ENCODE measurements at regions not wholly inside any gene's neighbourhood (a gene's known extent, or its start where the extent isn't known, plus 50 kb on each side); places are given as distances from the start of the nearest gene placed in this dataset.

DNA sequence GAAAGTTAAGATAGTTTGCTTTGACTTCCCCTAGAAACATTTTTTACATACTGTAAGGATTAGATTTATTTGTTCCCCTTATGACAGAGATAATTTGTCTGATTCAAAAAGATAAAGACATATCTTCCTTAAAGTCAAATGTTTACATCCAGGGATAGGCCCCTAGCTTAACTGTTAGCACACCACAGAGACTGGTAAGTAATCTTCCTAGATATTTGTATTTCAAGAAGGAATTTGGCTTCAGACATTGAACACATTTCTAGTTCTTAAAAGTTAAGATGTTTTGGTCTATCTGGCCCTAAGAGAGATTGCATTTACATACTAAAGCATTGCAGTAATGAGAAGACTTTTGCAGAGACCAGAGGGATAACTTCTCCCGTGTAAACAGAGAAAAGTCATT is 1201.1 kb upstream of the GJE1 start:
- Histone ChIP-seq H3K27ac (no peak overlapping the region), H3K27me3 (no peaks in the 10 kb centered on the region), H3K4me1 (no peaks in the 10 kb centered on the region), H3K36me3 (no peaks in the 10 kb centered on the region), H3K4me3 (no peak overlapping the region), H3K9me3 (no peaks in the 10 kb centered on the region)
- intact Hi-C loops (cut with DNase I), result no loop called here
- TF ChIP-seq, protein P1, sequence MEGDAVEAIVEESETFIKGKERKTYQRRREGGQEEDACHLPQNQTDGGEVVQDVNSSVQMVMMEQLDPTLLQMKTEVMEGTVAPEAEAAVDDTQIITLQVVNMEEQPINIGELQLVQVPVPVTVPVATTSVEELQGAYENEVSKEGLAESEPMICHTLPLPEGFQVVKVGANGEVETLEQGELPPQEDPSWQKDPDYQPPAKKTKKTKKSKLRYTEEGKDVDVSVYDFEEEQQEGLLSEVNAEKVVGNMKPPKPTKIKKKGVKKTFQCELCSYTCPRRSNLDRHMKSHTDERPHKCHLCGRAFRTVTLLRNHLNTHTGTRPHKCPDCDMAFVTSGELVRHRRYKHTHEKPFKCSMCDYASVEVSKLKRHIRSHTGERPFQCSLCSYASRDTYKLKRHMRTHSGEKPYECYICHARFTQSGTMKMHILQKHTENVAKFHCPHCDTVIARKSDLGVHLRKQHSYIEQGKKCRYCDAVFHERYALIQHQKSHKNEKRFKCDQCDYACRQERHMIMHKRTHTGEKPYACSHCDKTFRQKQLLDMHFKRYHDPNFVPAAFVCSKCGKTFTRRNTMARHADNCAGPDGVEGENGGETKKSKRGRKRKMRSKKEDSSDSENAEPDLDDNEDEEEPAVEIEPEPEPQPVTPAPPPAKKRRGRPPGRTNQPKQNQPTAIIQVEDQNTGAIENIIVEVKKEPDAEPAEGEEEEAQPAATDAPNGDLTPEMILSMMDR (IDR thresholded peaks at IDR 0.05), result no peak
- TF ChIP-seq POLR2A (IDR thresholded peaks at IDR 0.05), result no peak
- whole genome bisulfite sequencing, 2 donors, result 67 to 73% methylated on average over 1 of the region's 1 CpG
- no peak for DNase-seq

DNA sequence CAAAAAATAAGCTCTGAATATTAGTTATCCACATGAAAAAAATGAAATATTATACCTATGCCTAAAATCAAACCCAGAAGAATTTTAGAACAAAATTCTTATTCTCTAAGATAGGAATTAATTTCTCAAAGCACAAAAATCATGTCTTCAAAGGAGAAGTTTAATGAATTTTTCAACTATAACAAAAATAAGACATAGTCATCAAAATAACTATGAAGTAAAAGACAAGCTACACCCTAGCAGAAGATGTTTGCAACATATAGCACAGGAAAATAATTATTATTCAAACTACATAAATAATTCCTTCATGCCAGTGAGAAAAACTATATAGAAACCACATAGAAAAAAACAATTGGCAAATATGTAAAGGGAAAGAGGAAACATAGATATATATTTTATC is 1203.6 kb upstream of the GJE1 start:
- Histone ChIP-seq H3K27me3 (no peaks in the 10 kb centered on the region), H3K4me3 (no peak overlapping the region), H3K27ac (no peak overlapping the region), H3K36me3 (no peaks in the 10 kb centered on the region), H3K9me3 (no peaks in the 10 kb centered on the region), H3K4me1 (no peaks in the 10 kb centered on the region)
- no peak for TF ChIP-seq POLR2A (IDR thresholded peaks at IDR 0.05)
- TF ChIP-seq, protein P1 (IDR thresholded peaks at IDR 0.05), result no peak
- intact Hi-C loops (cut with DNase I), result no loop called here
- no peak for DNase-seq

DNA sequence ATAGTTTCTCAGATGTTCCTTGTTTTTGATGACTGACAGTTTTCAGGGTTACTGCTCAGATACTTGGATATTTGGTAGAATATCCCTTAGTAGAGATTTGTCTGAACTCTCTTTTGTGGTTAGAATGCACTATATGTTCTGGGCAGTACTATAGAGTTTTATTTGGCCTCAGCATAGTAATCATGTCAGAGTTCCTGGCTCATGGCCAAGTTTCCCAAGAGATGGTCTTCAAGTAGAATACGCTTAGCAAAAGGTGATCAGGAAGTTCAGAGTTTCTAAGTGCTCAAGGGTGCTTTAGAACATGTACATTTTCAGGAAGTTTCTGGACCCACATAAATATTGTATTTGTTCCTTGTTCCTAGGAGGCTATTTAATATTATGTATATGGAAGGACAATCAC is 1209.7 kb upstream of the GJE1 start:
- Histone ChIP-seq H3K27me3 (no peaks in the 10 kb centered on the region), H3K4me3 (no peak overlapping the region), H3K27ac (no peak overlapping the region), H3K36me3 (no peaks in the 10 kb centered on the region), H3K4me1 (no peaks in the 10 kb centered on the region), H3K9me3 (no peaks in the 10 kb centered on the region)
- TF ChIP-seq, protein P1 (IDR thresholded peaks at IDR 0.05), result no peak
- TF ChIP-seq POLR2A (IDR thresholded peaks at IDR 0.05), result no peak
- 77 to 81% methylated on average over 1 of the region's 1 CpG for whole genome bisulfite sequencing, 2 donors
- intact Hi-C loops (cut with DNase I), result no loop called here
- DNase-seq, result no peak

DNA sequence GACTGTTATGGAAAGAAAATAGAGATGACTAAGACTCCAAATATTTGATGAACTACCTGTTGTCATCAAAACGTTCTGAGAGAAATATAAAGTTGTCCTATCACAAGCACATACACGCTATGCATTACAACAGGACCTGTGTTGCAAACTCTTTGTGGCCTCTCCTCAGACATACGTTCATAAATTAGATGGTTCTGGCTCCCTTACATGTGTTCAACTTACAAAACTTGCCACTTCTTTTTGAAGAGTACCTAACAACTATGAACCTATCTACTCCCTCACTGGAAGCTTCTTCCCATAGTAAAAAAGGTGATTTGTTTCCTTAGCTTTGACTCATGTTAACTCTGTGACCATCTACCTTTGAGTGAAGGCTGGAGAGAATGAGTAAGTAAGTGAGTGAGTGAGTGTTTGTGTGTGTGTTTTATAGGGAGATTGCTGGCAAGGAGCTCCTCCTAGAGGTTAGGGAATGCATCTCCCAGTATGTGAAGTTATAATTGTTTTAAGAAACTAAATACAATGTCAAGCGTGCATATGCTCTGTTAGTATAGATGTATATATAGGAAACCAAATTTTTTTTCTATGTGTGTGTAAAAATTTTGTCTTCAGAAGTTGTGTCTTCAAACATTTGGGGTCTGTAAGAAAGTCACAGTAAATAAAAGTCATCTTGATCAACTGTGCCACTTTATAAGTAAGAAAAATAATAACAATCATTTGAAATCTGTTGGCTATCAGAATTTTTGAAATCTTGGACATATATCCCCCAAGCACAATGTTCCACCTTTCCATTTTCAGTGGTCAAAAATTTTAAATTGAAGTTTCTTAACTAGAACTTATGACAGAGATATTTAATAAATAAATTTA is 1211.1 kb upstream of the GJE1 start:
- Histone ChIP-seq H3K27ac (no peak overlapping the region), H3K27me3 (no peaks in the 10 kb centered on the region), H3K36me3 (no peaks in the 10 kb centered on the region), H3K4me1 (no peaks in the 10 kb centered on the region), H3K9me3 (no peaks in the 10 kb centered on the region), H3K4me3 (no peak overlapping the region)
- intact Hi-C loops (cut with DNase I), result no loop called here
- WGBS, 2 donors, result 31 to 43% methylated on average over 4 of the region's 4 CpGs
- DNase-seq, result no peak
- TF ChIP-seq, protein P1 (IDR thresholded peaks at IDR 0.05), result peak in 5 of 6 experiments; percentile 56 to 84 (median 61)
- no peak for TF ChIP-seq POLR2A (IDR thresholded peaks at IDR 0.05)

DNA sequence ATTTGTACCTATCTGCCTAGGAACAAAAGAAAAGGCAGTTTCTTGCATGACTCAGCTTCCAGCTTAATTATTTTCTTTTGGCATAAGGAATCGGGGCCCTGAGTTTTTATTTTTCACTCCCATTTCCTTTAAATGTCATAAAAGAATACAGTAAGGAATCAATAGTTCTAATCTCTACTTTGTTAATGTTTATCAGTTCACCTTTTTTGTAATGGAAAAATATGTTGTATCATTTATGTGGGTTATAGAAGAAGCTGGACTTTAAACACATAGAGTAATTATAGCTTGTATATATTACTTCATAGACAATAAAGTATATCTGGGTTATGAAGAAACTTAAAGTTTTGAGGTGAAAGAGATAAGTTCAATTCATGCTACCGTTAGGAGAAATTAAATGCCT is 1214.8 kb upstream of the GJE1 start:
- Histone ChIP-seq H3K36me3 (no peaks in the 10 kb centered on the region), H3K4me1 (no peaks in the 10 kb centered on the region), H3K27me3 (no peaks in the 10 kb centered on the region), H3K27ac (no peak overlapping the region), H3K4me3 (no peak overlapping the region), H3K9me3 (no peaks in the 10 kb centered on the region)
- 39 to 44% methylated on average over 2 of the region's 2 CpGs for WGBS, 2 donors
- no peak for TF ChIP-seq POLR2A (IDR thresholded peaks at IDR 0.05)
- TF ChIP-seq, protein P1 (IDR thresholded peaks at IDR 0.05), result no peak
- DNase-seq, result no peak
- intact Hi-C loops (cut with DNase I), result no loop called here
